ENCODE measurements at regions not wholly inside any gene's neighbourhood (a gene's known extent, or its start where the extent isn't known, plus 50 kb on each side); places are given as distances from the start of the nearest gene placed in this dataset.

- no peak for DNase-seq (ENCODE audit: low read depth in 2 of 2)
These were observed 52.0 kb upstream of the OSBPL8 start for GRCh38 chr12:76611533-76611932.

DNA sequence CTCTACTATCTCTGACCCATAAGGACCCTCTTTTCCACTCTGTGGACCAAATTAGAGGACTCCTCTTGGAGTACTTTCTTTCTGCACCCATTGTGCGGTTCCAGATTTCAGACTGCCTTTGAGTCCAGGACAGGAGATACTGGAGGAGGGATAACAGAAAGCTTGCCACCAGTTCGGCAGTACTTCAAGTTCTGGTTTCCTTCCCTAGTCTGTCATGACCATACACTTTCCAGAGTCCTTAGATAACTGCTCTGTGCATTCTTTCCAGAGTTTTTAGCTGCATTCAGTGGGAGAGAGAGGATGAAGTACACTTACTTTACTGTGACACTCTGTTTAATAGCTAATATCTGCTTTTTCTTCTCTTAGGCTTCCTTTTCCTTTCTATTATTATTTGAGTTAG lies 54.8 kb upstream of the OSBPL8 start:
- DNase-seq (ENCODE audit: low read depth in 2 of 2), result no peak

- no peak for DNase-seq (ENCODE audit: low read depth in 2 of 2)
These were observed 58.5 kb upstream of the OSBPL8 start for GRCh38 chr12:76618031-76618430.

DNA sequence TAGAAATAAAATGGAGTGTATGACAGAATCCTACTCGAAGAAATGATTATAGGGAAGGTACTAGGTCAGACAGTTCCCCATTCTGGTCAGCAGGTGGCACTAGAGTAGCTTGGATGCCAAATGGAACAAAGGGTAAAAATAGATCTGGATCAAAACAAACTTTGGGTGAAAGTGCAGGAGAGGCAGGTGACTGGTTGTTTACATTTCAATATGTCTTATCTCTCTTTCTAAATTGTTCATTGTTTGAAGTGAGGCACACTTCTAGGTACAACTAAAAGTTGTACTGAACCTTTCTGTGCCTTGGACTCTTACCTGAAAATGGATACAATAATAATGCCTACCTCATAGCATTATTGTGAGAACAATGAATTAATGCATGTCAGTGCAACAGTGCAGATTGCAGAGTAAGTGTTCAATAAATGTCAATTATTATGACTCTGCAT lies 62.0 kb upstream of the OSBPL8 start:
- DNase-seq (ENCODE audit: low read depth in 2 of 2), result peak; percentile 73 to 81

DNA sequence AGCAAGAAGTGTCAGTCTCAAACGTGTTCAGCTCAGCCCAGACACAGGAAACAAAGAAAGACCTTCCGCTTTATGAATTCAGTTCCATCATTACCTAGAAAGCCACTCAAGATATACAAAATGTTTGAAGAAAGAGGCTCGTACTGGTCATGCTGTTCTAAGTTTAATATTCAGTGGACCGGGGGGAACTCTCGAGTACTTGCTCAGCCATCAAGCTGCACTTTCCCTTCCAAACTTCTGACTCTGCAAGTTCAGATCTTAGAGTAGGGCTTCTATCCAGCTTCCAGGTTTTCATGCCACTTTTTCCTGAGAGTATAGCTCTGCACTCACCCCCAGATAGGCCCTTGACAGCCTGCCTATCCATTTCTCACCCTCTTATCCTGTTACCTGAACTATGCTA lies 62.8 kb upstream of the OSBPL8 start:
- no peak for DNase-seq (ENCODE audit: low read depth in 2 of 2)

DNA sequence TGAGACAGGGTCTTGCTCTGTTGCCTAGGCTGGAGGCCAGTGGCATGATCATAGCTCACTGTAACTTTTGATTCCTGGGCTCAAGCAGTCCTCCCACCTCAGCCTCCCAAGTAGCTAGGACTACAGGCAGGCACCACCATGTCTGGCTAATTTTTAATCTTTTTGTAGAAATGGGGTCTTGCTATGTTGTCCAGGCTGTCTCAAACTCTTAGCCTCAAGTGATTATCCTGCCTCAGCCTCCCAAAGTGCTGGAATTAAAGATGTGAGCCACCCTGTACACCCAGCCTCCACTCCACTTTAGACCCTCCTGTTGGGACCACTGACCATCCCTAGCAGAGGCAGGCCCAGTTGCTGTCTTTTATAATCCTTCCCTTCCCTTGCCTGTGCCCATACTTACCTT lies 63.3 kb upstream of the OSBPL8 start:
- no peak for DNase-seq (ENCODE audit: low read depth in 2 of 2)

GRCh38 chr12:76623931-76624330 lies 64.4 kb upstream of the OSBPL8 start:
- peak; percentile 37 to 42 for DNase-seq (ENCODE audit: low read depth in 2 of 2)

DNA sequence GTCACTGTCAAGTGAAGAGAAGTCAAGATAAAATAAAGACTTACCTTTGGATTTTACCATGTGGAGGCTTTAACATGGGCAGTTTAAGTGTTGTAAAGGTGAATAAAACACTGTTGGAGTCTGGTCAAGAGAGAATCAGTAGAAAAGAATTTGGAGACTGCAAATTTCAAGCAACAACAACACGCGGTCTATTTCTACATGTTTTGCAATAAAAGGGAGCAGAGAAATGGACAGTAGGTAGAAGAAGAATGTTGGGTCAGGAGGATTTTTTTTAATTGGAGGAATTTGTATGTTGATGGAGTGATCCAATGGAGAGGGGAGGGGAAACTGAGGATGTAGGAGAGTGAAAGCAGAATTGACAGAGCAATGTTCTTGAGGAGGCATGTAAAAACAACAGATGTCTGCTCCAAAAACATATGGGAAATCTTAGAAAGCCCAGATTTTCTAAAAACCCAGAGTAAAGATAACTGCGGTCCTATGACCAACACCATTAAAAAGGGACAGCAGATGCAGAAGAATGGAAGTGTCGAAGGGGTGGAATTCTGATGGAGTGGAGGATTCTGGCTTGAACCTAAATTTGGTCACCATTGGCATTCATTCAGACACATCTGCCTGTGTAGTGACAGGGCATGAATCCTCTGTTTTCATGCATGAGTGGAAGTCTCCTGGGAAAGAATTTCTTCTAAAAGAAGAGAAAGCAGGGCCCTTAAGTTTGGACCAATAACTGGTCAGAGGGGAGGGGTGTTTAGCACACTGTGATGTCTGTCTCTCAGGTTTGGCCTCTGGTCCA lies 68.0 kb upstream of the OSBPL8 start:
- DNase-seq (ENCODE audit: low read depth in 2 of 2), result no peak

- DNase-seq (ENCODE audit: low read depth in 2 of 2), result no peak
These were observed 69.2 kb upstream of the OSBPL8 start for GRCh38 chr12:76628745-76629144.

DNA sequence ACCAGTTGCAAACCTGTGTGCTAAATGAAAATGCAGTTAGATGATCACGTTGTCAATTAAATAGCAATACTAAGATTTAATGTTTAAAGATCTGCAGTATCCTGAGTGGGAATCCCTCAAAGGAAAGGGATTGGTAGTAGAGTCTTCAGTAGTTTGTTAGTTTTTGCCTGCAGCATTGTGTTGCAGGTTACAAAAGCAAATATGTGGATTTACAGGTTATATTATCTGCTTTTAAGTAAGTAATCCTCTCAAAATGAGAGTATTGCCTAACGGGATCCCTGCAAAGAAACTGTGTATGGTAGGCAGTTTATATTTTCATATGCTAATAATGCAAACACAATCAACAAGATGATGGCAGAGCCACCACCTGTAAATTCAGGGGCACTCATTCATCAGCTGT lies 72.2 kb upstream of the OSBPL8 start:
- DNase-seq (ENCODE audit: low read depth in 2 of 2), result no peak

DNA sequence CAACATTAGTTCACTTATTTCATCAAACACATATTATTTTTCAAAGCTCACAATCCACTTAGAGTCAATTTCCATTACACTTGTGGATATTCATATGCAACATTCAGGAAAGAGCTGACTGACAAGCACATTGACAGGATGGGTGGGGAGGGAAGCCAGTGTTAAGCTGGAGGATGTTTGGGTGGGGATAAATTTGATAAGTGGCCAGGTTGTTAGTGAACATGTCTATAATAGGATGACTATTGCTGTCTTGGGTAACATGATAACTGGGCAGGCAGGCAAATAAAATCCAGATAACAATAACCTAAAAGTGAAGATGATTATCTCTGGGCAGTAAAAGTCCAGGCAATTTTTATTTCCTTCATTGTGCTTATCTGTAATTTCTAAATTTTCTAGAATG lies 73.8 kb upstream of the OSBPL8 start:
- DNase-seq (ENCODE audit: low read depth in 2 of 2), result peak; percentile 86 to 98

- DNase-seq (ENCODE audit: low read depth in 2 of 2), result no peak
These were observed 74.6 kb upstream of the OSBPL8 start for GRCh38 chr12:76634133-76634532.

DNA sequence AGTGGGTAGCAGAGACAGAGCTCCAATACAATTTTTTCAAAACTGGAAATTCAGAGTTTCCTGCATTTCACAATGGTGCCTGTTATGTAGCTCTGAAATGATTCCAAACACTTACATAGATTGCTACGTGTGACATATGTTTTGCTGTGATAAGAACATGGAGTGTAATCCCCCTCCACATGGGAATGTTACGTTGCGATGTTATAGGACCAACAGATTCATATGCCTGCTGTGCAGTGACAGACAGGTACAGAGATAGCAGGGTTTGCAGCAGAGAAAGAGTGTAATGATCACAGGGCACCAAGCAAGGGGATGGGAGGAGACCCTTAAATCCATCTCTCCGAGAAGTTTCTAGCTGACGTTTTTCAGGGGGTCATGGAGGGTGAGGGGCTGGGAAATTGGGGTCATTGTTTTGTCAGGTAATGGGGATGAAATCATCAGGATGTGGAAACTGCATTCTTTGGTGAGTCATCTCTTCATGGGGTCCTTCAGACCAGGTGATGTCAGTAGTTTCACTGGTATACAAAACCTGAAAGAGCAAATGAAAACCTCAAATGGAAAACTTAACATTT lies 76.6 kb upstream of the OSBPL8 start:
- DNase-seq (ENCODE audit: low read depth in 2 of 2), result peak; percentile 59 to 75

DNA sequence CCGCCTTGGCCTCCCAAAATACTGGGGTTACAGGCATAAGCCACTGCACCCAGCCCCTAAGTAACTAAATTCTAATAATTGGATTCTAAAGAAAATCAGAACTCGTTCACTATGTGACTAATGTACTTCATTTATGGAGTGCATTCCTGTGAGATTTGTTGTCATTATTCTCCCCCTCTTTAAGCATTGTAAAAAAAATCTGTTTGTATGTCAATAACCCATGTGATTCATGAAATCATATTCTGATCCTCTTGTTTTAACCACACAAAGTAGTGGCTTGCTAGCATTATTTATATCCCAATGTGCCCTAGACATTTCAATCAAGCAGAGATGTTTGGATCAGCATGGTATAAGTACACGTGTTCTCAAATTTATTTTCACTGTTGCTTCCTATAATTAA lies 78.2 kb upstream of the OSBPL8 start:
- no peak for DNase-seq (ENCODE audit: low read depth in 2 of 2)

- no peak for DNase-seq (ENCODE audit: low read depth in 2 of 2)
These were observed 80.1 kb upstream of the OSBPL8 start for GRCh38 chr12:76639646-76640045.

DNA sequence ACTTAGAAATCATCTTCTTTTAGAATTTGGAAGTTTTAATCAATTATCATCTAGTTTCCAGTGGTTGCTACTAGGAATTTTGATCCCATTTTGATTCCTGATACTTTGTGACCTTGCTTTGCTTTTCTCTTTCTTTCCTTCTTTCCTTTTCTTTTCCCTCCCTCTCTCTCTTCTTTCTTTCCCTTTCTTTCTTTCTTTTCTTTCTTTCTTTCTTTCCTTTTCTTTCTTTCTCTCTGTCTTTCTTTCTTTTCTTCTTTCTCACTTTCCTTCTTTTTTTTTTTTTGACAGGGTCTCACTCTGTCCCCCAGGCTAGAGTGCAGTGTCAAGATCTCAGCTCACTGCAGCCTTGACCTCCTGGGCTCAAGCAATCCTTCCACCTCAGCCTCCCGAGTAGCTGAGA lies 81.5 kb upstream of the OSBPL8 start:
- no peak for DNase-seq (ENCODE audit: low read depth in 2 of 2)

DNA sequence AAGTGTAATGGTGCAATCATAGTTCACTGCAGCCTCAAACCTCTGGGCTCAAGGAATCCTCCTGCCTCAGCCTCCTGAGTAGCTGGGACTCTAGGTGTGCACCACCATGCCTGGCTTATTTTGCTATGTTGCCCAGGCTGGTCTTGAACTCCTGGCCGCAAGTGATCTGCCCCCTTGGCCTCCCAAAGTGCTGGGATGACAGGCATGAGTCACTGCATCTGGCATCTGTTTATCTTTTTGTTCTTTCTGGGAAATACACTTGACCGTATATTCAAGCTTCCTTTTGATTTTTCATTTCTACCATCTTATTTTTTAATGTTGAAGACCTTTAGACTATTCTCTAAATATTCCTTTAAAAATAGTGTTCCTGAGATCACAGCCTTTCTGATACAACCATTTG lies 82.4 kb upstream of the OSBPL8 start:
- no peak for DNase-seq (ENCODE audit: low read depth in 2 of 2)

DNA sequence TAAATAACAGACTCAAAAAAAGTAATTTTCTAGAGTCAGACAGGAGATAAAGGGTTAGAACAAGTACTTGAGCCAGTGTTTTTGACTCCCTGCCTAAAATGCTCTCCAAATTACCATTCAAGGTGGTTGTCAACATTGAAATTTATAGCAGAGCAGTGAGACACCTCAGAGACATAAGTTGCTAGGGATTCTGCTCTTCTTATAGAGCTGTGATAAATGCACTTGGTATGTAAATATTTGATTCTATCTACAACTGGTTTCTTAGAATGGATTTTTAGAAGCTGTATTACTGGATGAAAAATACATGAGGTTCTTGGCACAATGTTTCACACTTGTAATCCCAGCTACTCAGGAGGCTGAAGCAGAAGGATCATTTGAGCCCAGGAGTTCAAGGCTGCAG lies 83.9 kb upstream of the OSBPL8 start:
- no peak for DNase-seq (ENCODE audit: low read depth in 2 of 2)

DNA sequence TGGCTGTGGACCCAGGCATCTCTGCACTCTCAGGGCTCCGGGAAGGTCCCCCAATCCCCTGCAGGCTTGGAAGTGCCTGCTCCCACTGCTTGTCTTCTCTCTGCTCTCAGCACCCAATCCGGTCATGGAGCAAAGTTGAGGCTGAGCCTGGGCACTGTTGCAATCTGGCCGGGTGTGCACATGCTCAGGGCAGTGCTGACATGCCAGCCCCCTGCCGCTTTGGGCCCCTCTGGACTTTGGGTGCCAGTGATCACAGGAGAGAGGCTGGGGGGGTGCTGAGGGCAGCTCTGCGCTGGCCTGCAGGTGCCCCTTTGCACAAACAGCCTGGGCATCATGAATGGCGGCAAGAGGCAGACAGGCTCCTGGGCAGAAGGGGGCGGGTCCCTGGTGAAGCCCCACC lies 85.4 kb upstream of the OSBPL8 start:
- no peak for DNase-seq (ENCODE audit: low read depth in 2 of 2)

- DNase-seq (ENCODE audit: low read depth in 2 of 2), result no peak
These were observed 86.4 kb upstream of the OSBPL8 start for GRCh38 chr12:76645934-76646333.

- DNase-seq (ENCODE audit: low read depth in 2 of 2), result no peak
These were observed 86.8 kb upstream of the OSBPL8 start for GRCh38 chr12:76646366-76646765.

- DNase-seq (ENCODE audit: low read depth in 2 of 2), result peak in 1 of 2 donors; percentile 48
These were observed 89.5 kb upstream of the OSBPL8 start for GRCh38 chr12:76649099-76649498.

GRCh38 chr12:76652402-76652801 lies 92.8 kb upstream of the OSBPL8 start:
- no peak for DNase-seq (ENCODE audit: low read depth in 2 of 2)

All from dermis microvascular lymphatic vessel endothelial cell (primary cell).